H1 (cell line): ENCODE measurements at regions not wholly inside any gene's neighbourhood (a gene's known extent, or its start where the extent isn't known, plus 50 kb on each side); places are given as distances from the start of the nearest gene placed in this dataset.

Experiments
- CHD2 ChIP-seq: IDR thresholded peaks from 2 replicates; pipeline ENCODE4 v1.6.1; 2012; ENCODE audit warnings: low read length, improper control_type of control experiment
- CHD7 ChIP-seq: fragments of 300-600 bp; sonication (generic); IDR thresholded peaks from 2 replicates; pipeline ENCODE4 v1.7.1; 2012; ENCODE audit warnings: low read length, moderate library complexity, mild to moderate bottlenecking, inconsistent platforms; ENCODE audit not compliant: insufficient replicate concordance
- EZH2 ChIP-seq: fragments of 200-600 bp; sonication (generic); IDR thresholded peaks from 2 replicates; pipeline ENCODE4 v1.7.1; 2012; ENCODE audit warnings: low read depth, mild to moderate bottlenecking, moderate library complexity, low read length, inconsistent platforms; ENCODE audit not compliant: severe bottlenecking
- POLR2AphosphoS5 ChIP-seq: IDR thresholded peaks from 2 replicates; pipeline ENCODE4 v1.6.1; 2011; ENCODE audit warnings: low read depth, low read length
- RAD21 ChIP-seq, 2 experiments: IDR thresholded peaks in 1 of 2; conservative IDR thresholded peaks in 1 of 2; 2 replicates each; pipeline ENCODE4 v1.6.1; 2011; ENCODE audit warnings: low read depth in 2 of 2, low read length in 2 of 2, improper control_type of control experiment in 1 of 2, inconsistent platforms in 1 of 2, mild to moderate bottlenecking in 1 of 2, moderate library complexity in 1 of 2
- SIN3A ChIP-seq, 2 experiments: IDR thresholded peaks in 1 of 2; conservative IDR thresholded peaks in 1 of 2; 2 replicates each; pipeline ENCODE4 v1.6.1; 2011 to 2012; ENCODE audit warnings: low read length in 2 of 2, improper control_type of control experiment in 1 of 2, low read depth in 1 of 2, mild to moderate bottlenecking in 1 of 2
- SIX5 ChIP-seq: IDR thresholded peaks from 2 replicates; pipeline ENCODE4 v1.6.1; 2011; ENCODE audit warnings: mild to moderate bottlenecking, low read depth, low read length

- TF ChIP-seq CHD7 (no peak), CHD2 (no peak), SIN3A (conservative IDR thresholded peaks at IDR 0.05 in 1 of 2, IDR thresholded peaks at IDR 0.05 in 1 of 2; ENCODE audit: low read depth in 1 of 2, low read length in 2 of 2) (no peak), RAD21 (IDR thresholded peaks at IDR 0.05 in 1 of 2, conservative IDR thresholded peaks at IDR 0.05 in 1 of 2; ENCODE audit: low read depth in 2 of 2, low read length in 2 of 2) (no peak), POLR2AphosphoS5 (no peak), SIX5 (no peak), EZH2 (no peak)
Observed at GRCh38 chr2:239609607-239610310, 208.9 kb upstream of the HDAC4 start (continued).
